ENCODE measurements at regions not wholly inside any gene's neighbourhood (a gene's known extent, or its start where the extent isn't known, plus 50 kb on each side); places are given as distances from the start of the nearest gene placed in this dataset.

DNA sequence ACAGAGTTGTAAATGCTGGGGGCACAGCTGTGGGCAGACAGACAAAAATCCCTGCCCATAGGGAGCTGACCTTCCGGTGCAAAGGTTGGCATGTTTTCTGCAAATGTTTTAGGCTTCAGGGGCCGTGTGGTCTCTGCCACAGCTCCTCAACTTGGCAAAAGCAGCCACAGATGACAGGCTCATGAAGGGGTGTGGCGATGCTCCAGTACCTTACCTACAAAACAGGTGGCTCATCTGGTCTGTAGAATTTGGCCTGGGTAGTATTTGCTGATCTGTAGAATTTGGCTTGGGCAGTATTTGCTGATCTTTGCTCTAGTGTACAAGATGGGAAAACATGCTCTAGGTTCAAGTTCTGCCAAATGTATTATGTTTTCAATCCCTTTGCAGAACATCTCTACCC, 283.9 kb downstream of the GADD45G start:
- Mint-ChIP-seq H3K36me3 (ENCODE audit: unreplicated experiment) (no peaks in the 10 kb centered on the region), H3K4me3 (ENCODE audit: unreplicated experiment) (no peak overlapping the region), H3K4me1 (ENCODE audit: unreplicated experiment) (no peaks in the 10 kb centered on the region), H3K27me3 (ENCODE audit: unreplicated experiment) (no peaks in the 10 kb centered on the region), H3K27ac (ENCODE audit: unreplicated experiment) (no peak overlapping the region), H3K9me3 (ENCODE audit: unreplicated experiment) (no peaks in the 10 kb centered on the region)
- TF ChIP-seq, protein P1, sequence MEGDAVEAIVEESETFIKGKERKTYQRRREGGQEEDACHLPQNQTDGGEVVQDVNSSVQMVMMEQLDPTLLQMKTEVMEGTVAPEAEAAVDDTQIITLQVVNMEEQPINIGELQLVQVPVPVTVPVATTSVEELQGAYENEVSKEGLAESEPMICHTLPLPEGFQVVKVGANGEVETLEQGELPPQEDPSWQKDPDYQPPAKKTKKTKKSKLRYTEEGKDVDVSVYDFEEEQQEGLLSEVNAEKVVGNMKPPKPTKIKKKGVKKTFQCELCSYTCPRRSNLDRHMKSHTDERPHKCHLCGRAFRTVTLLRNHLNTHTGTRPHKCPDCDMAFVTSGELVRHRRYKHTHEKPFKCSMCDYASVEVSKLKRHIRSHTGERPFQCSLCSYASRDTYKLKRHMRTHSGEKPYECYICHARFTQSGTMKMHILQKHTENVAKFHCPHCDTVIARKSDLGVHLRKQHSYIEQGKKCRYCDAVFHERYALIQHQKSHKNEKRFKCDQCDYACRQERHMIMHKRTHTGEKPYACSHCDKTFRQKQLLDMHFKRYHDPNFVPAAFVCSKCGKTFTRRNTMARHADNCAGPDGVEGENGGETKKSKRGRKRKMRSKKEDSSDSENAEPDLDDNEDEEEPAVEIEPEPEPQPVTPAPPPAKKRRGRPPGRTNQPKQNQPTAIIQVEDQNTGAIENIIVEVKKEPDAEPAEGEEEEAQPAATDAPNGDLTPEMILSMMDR (IDR thresholded peaks at IDR 0.05), result no peak
- no peak for DNase-seq (ENCODE audit: extremely low spot score, unreplicated experiment)

DNA sequence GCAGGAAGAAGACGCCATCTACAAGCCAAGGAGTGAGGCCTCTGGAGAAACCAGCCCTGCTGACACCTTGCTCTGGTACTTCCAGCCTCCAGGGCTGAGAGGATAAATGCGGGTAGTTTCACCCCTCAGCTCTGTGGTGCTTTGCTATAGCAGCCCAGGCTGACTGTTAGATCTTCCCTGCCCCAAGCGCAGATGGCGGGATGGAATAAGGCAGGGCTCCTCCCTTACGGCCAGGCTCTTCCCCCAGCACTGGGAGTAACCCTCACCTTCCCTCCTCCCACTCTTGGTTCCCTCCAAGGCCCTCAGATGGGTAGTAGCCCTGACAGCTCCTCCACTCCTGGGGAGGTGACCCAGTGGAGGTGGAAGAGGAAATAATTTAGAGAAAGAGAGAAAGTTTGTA, 285.1 kb downstream of the GADD45G start:
- Mint-ChIP-seq H3K4me1 (ENCODE audit: unreplicated experiment) (no peaks in the 10 kb centered on the region), H3K4me3 (ENCODE audit: unreplicated experiment) (no peak overlapping the region), H3K36me3 (ENCODE audit: unreplicated experiment) (no peaks in the 10 kb centered on the region), H3K27me3 (ENCODE audit: unreplicated experiment) (no peaks in the 10 kb centered on the region), H3K27ac (ENCODE audit: unreplicated experiment) (no peak overlapping the region), H3K9me3 (ENCODE audit: unreplicated experiment) (no peaks in the 10 kb centered on the region)
- TF ChIP-seq, protein P1 (IDR thresholded peaks at IDR 0.05), result no peak
- peak; percentile 62 for DNase-seq (ENCODE audit: extremely low spot score, unreplicated experiment)

DNA sequence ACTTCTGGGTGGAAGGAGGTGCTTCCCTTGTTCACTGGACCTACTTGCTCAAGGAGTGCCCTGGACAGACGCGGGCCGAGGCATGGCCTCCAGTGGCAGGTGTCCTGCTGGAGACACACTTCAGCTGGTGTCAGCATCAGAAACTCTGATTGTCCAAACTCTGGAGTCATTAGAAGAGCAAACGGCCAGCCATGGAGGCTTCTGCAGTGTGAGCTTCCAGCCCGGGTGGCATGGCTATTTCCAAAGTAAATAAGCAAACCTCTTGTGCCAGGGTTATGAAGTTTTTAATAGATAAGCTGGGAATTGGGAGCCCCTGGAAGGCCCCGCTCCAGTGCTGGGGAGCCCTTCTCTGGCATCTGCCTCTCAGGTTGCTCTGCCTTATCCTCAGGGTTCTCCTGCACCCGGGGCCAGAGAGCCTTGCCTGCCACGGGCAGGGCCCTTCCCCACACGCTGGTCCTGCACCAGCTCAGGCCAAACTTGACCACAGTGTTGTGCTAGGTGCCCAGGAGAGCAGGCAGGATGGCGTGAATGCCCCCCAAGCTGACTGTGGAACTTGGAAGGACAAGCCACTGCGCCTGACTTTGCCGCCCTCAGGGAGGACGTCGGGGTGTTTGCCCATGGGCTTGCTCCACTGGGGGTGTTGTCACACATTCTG, 285.6 kb downstream of the GADD45G start:
- Mint-ChIP-seq H3K4me3 (ENCODE audit: unreplicated experiment) (no peak overlapping the region), H3K9me3 (ENCODE audit: unreplicated experiment) (no peaks in the 10 kb centered on the region), H3K4me1 (ENCODE audit: unreplicated experiment) (no peaks in the 10 kb centered on the region), H3K27me3 (ENCODE audit: unreplicated experiment) (peaks cover 2% of the 10 kb centered on the region), H3K27ac (ENCODE audit: unreplicated experiment) (no peak overlapping the region), H3K36me3 (ENCODE audit: unreplicated experiment) (no peaks in the 10 kb centered on the region)
- DNase-seq (ENCODE audit: extremely low spot score, unreplicated experiment), result peak; percentile 73
- TF ChIP-seq, protein P1 (IDR thresholded peaks at IDR 0.05), result no peak

DNA sequence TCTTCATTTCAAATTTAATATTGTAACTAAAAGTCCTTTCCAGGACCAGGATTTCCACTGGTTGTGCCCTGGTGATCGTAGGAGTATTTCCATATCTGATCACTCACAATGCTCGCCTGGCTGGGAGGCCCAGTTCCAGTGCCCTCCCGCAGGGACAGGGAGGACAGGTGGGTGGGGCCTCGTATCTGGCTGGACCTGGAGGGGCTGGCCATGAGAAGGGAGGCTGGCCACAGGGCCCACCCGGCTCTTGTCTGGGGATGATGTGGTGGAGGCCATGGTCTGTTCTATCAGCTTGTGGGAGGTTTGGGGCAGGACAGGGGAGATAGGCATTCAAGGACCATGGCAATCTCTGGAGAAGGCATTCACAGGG, 286.4 kb downstream of the GADD45G start:
- no peak overlapping the region for H3K4me3 Mint-ChIP-seq (ENCODE audit: unreplicated experiment)
- H3K27me3 Mint-ChIP-seq (ENCODE audit: unreplicated experiment), result peaks cover 9% of the 10 kb centered on the region
- DNase-seq (ENCODE audit: extremely low spot score, unreplicated experiment), result peak; percentile 79
- no peak overlapping the region for H3K27ac Mint-ChIP-seq (ENCODE audit: unreplicated experiment)
- H3K9me3 Mint-ChIP-seq (ENCODE audit: unreplicated experiment), result no peaks in the 10 kb centered on the region
- H3K4me1 Mint-ChIP-seq (ENCODE audit: unreplicated experiment), result no peaks in the 10 kb centered on the region
- no peaks in the 10 kb centered on the region for H3K36me3 Mint-ChIP-seq (ENCODE audit: unreplicated experiment)
- TF ChIP-seq, protein P1 (IDR thresholded peaks at IDR 0.05), result no peak

DNA sequence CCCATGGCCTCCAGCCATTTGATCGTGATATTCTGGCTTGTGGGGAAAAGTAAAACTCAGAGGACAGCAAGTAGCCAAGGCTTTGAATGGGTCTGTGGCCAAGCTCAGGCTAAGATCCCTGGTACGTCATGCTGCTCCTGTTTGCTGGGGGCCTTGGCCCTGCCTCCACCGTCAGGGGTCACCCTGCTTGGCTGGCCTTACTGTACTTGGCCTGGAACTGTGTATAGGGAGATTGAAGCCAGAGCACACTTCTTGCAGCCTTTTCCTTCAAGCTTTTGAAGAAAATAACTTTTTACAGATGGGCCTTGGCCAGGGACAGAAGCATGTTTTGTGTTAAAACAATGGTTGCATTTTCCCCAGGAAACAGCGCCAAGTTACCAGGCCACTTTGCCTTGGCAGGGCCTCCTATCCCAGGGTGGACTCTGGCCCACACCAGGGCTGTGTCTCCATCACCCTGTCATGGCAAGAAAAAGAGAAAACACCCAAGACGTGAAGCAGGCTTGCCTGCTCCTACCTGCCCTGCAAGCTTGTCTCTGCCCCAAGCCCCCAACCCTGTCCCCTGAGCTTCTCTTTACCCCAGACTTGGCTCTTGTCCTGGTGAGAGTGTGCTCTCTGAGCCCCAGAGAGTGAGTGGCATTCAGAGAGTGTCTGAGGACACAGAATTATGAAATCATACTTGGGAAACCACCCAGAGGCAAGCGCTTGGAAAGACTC, 286.9 kb downstream of the GADD45G start:
- no peak overlapping the region for H3K27ac Mint-ChIP-seq (ENCODE audit: unreplicated experiment)
- no peaks in the 10 kb centered on the region for H3K4me1 Mint-ChIP-seq (ENCODE audit: unreplicated experiment)
- TF ChIP-seq, protein P1 (IDR thresholded peaks at IDR 0.05), result no peak
- H3K27me3 Mint-ChIP-seq (ENCODE audit: unreplicated experiment), result peaks cover 13% of the 10 kb centered on the region
- no peaks in the 10 kb centered on the region for H3K9me3 Mint-ChIP-seq (ENCODE audit: unreplicated experiment)
- peak; percentile 80 for DNase-seq (ENCODE audit: extremely low spot score, unreplicated experiment)
- H3K36me3 Mint-ChIP-seq (ENCODE audit: unreplicated experiment), result no peaks in the 10 kb centered on the region
- no peak overlapping the region for H3K4me3 Mint-ChIP-seq (ENCODE audit: unreplicated experiment)
